NCI-H1694 (cell line): ENCODE measurements at regions not wholly inside any gene's neighbourhood (a gene's known extent, or its start where the extent isn't known, plus 50 kb on each side); places are given as distances from the start of the nearest gene placed in this dataset.
"Not testable (repeated sequence)": the region's sequence is repeated elsewhere in the genome, so short reads cannot be mapped to it uniquely, and the experiment has no call there.

Experiments
- DNase-seq: peaks from one replicate; lab custom pipeline; 2025; lab: John Stamatoyannopoulos, UW

DNA sequence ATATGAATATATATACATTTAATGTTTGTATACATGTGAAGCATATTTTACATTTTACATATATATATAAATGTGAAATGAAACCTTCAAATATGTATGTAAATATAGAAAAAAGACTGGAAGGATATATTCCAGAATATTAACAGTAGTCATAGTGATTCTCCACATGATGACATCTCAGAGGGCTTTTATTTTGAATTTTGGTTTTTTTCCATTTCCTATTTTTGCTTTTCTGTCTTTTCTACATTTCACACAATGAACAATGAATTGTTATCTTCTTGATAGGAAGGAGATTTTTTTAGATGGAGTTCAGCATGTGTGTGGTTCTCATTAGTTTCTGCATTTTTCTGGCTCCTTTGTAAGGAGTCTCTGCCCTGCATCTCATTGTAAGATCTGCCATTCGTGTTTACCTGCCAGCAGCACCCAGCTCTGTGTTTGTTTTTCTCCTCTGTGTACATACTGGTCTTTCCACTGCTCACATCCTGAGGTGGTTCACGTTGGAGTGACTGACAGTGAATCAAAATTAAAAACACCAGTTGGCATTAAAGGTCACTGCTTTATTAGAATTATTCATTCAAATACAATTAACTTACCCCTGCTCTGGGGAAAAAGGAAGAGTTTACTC, 425.3 kb upstream of the MDFIC2 start:
- no peak for DNase-seq

DNA sequence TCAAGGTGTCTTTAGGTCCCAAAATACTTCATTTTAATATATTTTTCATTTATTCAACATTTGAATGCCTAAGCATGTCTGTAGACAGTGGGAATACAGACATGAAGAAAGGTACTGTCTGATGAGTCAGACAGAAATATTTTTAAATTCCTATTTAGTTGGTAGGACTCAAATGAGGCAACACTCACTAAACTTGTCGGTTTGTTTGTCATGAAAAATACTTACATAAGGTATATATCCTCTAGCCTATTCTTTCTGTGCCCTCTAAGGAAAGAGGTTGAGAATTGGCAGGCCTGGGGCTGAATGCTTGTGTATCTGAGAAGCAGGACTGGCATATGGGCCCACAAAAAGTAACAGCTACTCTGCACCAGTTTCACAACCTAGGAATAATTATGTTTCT, 423.6 kb upstream of the MDFIC2 start:
- no peak for DNase-seq

DNA sequence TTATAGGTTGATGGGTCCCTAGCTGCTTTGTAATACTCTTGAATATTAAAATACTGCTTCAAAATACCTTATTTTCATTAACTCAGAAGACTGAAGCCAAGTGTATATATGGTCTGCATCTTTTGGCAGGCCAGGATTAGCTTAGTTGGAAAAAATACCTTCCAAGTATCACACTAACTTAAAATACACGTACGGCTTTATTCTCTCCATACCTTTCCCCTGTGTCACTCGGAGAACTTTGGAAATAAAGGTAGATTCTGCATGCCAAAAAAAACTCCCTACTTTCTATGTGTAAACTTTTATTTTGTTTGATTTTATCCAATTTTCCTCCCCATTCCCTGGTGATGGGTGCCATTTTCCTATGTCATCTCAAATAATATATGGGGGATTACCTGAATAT, 422.3 kb upstream of the MDFIC2 start:
- no peak for DNase-seq

DNA sequence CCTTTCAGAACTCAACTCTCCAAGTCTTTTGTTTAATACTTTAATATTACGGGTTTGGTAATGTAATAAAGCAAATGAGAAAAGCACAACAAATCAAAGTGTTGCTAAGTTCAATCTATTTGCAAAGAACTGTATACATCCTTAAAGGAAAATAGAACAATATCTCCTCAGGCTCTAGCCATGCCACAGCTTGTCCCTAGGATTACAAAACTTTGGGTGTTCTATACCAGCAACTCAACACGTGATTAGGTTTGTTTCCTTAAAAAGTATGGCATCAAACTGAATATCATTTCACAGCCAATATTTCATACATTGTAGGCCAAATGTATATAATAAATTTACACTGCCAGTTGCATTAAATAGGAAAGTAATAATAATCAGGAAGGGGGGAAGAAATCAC, 418.6 kb upstream of the MDFIC2 start:
- DNase-seq: no peak

DNA sequence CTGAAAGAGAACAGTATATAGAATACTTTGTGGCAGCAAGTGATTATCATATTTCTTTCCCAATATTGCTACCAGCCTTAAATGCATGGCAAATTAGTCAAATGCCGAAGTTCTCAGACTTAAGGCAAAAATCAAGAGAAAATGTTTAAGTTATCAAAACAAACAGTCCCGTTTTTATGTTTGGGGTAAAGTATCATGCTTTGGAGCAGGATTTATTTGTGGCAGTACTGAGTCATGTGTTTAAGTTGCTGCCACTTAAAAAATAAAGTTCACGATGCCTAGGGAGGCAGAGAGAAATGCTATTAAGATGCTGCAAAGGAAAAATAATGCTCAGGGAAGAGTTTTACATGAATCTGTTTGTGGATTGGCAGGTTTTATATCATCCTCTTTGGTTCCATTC, 417.4 kb upstream of the MDFIC2 start:
- no peak for DNase-seq

DNA sequence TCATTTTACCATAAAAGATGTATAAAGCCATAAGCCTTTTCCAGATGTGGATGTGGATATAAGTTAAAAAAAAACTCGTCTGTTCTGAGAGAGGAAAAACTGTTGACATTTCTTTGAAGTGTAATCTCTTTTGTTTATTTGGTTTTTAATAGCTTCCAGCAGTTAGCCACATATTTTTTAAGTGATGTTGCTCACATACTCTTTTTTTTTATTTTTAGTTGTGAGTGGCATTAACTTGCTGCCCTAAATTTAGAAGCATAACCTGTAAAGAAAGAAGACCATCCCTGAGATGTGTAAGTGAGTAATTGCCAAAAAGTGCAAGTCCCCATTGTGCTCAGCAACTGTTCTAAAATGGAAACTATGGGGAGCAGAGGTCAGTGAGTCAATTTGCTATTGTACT, 415.9 kb upstream of the MDFIC2 start:
- no peak for DNase-seq

DNA sequence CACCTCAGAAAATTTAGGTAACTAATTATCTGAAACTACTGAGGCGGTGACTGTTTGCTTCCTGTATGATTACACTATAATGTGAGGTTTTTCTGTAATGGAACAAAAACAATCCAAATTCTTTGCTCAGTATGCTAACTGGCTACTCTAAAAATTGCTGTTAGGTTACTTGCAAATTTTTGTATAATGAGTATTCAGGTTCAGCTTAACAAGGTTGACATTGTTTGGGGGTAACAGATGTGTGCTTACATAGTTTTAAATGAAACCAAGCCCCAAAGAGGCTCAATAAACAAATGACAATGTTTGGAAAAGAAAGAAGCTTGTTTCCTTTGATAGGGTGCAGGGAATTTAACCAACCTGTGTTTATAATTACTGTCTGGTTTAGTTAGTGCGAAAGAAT, 414.5 kb upstream of the MDFIC2 start:
- DNase-seq: no peak

DNA sequence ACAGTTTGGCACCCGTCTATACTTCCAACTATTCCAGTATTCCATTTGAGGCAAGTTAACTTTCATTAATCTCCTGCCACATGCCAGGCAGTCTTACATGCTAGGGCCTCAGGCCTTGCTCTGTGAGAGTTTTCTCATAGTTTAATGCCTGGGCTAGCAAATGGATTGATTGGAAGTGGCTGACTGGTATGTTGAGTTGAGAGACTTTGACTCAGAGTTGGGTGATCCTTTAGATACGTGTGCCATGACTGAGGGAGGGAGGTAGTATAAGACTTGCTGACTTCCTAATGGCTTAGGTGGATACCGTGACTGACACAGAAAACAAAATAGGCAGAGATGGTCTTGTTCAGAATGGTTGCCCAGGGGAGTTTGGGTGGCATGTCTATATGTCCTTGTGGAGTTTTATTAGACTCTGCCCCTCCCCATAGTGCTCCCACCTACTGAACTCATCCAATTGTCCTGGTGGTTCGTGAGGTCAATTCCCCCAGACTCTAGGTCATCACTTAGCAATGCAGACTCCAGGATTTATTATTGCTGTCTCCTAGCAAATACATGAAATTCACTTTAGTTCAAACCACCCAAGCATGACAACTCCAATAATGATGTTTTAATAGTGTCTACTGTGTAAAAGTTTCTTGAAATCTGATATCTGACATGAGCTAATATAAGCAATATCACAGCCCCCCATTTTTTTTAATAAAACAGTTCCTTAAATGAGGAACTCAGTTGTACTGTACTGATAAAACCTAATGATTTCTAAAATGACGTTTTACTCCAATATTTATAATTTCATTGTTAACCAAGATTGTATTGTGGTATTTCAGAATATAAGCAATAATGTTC, 413.9 kb upstream of the MDFIC2 start:
- DNase-seq: no peak

DNA sequence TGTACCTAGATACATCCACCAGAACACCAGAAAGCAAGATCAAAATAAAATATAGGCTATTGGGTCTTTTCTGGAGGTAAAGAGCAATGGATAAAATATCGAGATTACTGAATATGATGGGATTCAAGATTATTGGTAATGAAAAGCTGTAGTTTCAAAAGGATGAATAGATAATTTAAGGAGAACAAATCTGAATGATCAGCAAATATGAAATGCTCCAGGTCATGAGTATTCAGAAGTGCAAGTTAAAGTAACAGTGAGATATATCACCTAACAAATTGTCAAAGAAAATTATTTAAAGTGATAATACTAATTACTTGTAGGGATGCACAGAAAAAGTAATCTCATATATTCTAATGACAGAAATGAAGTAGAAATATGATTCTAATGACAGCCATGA, 409.6 kb upstream of the MDFIC2 start:
- no peak for DNase-seq

DNA sequence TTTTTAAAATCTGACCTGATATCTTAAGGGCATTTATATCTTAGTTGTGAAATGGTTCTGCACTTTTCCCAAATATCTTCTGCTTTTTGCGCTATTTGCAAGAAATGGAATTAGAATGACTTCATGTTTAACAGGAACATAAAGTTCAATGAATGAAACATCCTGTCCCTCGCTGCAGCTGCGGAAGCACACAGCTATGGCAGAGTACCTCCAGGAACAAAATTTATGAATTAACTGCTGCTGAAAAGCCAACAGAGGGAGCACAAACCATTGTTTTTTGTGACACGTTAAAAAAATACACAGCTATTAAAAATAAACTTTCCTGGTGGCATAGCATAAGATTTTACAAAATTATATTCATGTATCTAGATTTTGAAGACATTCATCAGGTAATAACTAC, 404.4 kb upstream of the MDFIC2 start:
- DNase-seq: no peak

DNA sequence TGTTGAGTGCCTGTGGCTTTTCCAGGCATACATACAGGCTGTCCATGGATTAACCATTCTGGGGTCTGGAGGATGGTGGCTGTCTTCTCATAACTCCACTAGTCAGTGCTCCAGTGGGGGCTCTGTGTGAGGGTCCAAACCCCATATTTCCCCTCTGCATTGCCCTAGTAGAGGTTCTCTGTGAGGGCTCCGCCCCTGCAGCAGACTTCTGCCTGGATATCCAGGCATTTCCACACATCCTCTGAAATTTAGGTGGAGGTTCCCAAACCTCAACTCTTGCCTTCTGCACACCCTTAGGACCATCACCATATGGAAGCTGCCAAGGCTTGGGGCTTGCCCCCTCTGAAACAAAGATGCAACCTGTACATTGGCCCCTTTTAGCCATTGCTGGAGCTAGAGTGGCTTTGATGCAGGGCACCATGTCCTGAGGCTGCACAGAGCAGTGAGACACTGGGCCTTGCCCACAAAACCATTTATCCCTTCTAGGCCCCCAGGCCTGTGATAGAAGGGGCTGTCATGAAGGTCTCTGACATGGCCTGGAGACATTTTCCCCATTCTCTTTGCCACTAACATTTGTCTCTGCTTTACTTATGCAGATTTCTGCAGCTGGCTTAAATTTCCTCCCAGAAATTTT, 400.1 kb upstream of the MDFIC2 start:
- DNase-seq: no peak

DNA sequence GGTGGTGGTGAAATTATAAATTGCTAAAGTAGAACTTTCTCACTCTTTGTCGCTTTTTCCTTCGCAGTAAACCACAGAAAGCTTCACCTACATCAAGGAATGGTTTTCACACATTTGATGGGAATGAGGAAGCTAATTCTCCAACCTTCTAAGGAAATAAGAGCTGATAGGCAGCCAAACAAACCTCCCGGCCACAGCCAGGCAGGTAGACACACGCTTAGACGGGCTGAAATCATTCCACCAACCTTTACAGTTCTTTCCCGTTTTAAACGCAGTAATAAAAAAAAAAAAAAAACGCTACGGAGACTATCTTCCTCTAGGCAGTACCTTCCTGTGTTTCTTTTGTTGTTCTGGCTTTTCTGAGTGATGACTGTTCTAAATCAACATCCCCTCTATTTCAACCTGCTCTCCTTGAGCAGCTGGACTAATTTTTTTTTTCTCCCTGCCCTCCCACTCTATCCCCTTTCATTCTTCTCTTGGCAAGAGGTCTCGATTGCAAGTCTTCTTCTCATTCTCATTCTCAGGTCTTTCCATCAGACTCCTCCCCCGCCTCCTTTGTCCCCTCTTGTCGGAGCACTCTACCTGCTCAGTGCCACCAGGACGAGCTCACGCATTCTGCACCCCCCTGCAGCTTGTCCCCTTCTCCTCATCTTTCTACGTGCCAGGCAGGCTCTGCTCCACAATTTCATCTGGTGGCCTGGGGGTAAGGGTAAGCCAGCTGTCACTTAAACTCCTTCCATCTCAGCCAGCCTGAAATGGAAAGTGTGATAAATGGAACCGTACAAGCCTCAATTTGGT, 391.1 kb upstream of the MDFIC2 start:
- no peak for DNase-seq

DNA sequence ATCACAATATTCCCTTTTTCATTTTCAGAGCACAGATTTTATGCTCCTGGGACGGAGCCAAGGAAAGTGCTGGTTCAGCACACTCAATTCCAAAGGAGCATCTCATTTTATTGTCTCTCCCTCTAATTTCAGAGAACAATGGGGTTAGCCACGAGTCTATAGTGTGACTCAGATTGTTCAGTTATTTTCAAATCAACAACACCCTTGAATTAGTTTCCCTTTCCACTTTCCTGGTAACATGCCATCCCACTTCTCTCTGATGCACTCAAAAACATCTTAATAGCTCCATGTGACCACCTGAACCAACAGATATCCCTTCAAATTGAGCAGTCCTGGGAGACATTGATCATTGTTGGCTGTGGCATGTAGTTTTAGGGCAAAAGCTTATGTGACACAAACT, 389.7 kb upstream of the MDFIC2 start:
- no peak for DNase-seq

DNA sequence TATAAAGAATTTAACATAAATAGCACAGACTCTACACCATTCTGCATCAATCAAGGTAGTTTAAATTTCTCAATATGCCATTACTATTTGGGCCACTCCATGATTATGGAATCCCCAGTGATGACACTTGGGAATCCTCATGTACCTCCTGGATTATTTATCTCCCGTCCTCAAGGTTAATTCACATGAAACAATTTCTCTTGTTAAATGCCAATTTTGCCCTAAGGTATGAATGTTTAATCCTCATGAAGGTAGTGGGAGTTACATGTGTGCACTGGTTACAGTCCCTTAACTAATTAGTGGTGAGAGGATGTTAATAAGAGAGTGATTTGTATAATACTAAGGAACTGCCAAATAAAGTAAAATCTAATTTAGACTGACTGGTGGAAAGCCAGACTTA, 372.3 kb upstream of the MDFIC2 start:
- DNase-seq: no peak

DNA sequence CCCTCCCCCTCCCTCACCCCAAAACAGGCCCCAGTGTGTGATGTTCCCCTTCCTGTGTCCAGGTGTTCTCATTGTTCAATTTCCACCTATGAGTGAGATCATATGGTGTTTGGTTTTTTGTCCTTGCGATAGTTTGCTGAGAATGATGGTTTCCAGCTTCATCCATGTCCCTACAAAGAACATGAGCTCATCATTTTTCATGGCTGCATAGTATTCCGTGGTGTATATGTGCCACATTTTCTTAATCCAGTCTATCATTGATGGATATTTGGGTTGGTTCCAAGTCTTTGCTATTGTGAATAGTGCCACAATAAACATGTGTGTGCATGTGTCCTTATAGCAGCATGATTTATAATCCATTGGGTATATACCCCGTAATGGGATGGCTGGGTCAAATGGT, 363.4 kb upstream of the MDFIC2 start:
- DNase-seq: not testable (repeated sequence)

DNA sequence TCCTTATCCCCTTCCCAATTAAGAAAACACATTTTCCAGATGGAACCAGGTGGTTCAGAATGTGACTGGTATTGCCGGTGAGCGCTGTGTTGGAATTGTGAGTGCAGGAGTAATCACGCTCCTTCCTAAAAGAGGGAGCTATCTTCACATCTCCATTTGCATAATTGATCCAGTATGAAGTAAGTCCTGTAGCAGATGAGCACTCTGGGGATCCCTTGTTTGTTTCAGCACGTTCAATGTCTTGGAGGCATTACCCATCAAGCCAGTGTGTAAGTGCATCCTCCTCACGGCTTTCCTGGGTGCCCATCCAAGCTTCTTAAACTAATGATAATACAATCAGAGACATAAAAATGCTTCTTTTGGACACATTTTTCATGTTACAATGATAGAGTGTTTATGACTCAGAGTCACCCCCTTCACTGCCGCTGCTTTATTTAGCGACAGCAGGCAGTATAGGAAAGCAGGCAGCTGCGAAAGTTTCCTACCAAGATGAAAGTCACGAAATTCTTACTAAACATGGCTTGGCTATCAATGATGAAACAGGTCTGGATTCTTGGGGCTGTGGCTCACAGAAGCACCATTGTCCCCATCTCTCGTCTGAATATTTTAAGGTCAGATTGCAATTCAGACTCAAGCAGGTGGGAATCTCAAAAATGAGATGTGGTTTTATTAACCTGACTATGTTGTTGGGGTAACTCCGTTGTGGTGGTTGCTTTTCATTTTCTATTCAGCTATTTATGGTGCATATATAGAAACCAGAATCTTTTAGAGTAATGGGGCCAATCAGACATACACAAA, 346.3 kb upstream of the MDFIC2 start:
- DNase-seq: no peak

DNA sequence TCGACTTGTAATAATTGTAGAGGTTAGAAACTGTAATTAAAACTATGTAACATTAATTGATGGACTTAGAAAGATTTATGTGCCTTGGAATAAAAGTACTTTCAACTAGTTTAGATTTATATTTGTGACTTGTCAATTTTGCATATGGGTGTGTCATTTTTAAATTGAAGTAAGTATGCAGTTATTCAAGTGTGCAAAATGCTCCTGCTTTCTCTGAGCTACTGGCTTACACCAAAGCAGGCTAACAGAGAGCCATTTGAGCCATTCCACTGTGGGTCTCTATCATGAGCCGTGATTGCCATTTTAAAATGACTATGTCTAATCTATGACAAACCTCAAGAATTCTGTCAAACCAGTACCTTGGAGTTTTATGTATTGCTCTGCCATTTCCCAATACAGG, 345.0 kb upstream of the MDFIC2 start:
- no peak for DNase-seq

DNA sequence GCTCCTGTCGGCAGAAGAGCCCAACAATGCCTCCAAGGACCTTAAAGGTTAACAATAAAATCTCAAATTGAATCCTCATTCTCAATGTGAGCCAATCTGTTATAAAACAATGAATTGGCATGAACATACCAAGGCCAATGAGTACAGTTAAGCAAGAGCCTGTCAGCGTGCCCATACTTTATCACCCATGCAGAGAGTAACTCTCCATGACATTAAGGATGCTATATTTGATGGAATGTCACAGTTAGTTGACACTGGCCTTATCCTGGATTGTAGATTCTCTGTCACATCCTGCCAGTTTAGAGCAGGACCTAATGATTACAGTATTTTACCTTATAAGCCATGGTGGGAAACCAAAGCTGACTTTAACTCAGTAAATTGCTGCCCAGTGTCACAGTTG, 335.4 kb upstream of the MDFIC2 start:
- no peak for DNase-seq

DNA sequence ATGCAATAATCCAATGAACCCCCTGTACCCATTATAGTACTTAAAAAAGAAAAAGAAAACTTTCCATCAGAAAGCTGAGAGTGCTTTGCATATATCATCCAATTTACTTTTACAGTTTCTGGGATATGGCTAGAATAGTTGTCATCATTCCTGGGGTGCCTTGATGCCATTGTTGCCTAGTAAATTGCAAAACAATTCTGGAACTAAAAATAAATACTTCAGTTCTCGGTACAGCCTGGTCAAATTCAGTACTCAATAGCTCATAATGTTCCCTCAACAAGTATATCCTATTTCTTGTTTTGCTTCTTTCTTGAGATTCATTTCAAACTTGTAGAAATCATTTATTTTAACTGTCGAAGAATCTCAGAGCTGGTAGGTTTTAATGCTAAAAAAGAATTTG, 334.7 kb upstream of the MDFIC2 start:
- DNase-seq: no peak

DNA sequence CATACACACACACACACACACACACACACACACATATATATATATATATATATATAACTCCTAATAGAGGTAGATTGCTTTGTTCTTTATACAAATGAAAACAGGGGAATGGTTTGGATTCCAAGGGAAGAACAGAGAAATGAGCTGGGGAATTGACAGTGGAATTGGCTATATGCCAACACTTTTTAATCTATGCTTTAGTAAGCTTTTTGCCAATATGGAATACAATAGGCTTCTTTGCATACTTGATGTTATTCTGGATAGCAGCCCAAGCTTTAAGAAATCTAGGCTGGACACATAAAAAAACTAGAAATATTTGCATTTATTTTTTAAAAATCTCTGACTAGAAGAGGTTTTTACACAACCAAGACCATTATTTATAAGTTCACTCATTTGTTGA, 334.2 kb upstream of the MDFIC2 start:
- DNase-seq: no peak

DNA sequence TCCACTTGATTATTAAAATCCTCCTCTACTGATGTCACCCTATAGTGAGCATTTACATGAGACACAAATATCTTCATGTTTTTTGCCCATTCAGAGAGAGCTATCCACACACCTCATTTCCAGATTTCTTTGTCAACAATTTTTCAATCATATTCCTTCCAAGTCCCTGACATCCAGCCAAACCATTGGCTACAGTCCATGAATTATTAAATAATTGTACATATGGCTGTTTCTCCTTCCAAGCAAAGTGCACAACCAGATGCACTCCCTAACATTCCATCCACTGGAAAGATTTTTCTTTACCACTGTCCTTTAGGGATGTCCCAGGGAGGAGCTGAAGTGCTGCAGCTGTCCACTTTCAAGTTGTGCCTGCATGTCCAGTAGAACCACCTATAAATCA, 328.0 kb upstream of the MDFIC2 start:
- no peak for DNase-seq

DNA sequence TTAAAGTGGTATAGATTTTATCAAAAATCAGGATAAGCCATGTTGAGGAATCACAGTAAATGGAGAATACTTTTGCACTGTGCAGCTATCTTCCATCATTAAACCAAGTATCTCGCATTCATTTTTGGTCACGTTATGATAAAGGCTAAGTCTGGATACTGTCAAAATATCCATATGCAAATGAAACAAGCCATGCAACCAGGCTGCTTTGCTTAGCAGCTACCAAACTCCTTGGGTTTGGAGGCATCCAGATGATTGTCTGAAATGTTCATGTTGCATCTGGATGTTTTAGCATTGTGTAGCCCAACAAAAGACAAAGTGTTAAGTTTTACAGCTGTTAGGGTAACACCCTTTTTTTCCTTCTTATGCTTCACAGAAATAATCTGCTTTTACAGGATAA, 322.9 kb upstream of the MDFIC2 start:
- DNase-seq: no peak
